NCI-H2171 (cell line): ENCODE measurements at regions not wholly inside any gene's neighbourhood (a gene's known extent, or its start where the extent isn't known, plus 50 kb on each side); places are given as distances from the start of the nearest gene placed in this dataset.

Experiments used
- DNase-seq: peaks from one replicate; lab custom pipeline; 2025; lab: John Stamatoyannopoulos, UW

GRCh38 chr3:177512945-177513814, 315.9 kb upstream of the TBL1XR1 start:
- no peak for DNase-seq

- no peak for DNase-seq
Measured at GRCh38 chr3:177513815-177514610, 316.7 kb upstream of the TBL1XR1 start.

GRCh38 chr3:177514611-177515499, 317.6 kb upstream of the TBL1XR1 start:
- DNase-seq, result no peak

GRCh38 chr3:177515786-177516157, 318.5 kb upstream of the TBL1XR1 start:
- DNase-seq, result no peak

- peak; percentile 25 for DNase-seq
Measured at GRCh38 chr3:177516158-177517011, 319.1 kb upstream of the TBL1XR1 start.

GRCh38 chr3:177517906-177518305, 320.6 kb upstream of the TBL1XR1 start:
- DNase-seq, result no peak

GRCh38 chr3:177519588-177519987, 322.3 kb upstream of the TBL1XR1 start:
- DNase-seq, result no peak

- DNase-seq, result no peak
Measured at GRCh38 chr3:177521305-177521704, 324.0 kb upstream of the TBL1XR1 start.

GRCh38 chr3:177522051-177522450, 324.8 kb upstream of the TBL1XR1 start:
- DNase-seq, result no peak

- no peak for DNase-seq
Measured at GRCh38 chr3:177523067-177523675, 325.9 kb upstream of the TBL1XR1 start.

- DNase-seq, result no peak
Measured at GRCh38 chr3:177523872-177524438, 326.7 kb upstream of the TBL1XR1 start.

- DNase-seq, result no peak
Measured at GRCh38 chr3:177524742-177525141, 327.5 kb upstream of the TBL1XR1 start.

GRCh38 chr3:177525414-177525813, 328.1 kb upstream of the TBL1XR1 start:
- DNase-seq, result no peak

- no peak for DNase-seq
Measured at GRCh38 chr3:177525987-177526712, 328.9 kb upstream of the TBL1XR1 start.

- no peak for DNase-seq
Measured at GRCh38 chr3:177527182-177527581, 329.9 kb upstream of the TBL1XR1 start.

GRCh38 chr3:177528306-177529070, 331.2 kb upstream of the TBL1XR1 start:
- DNase-seq, result no peak

- no peak for DNase-seq
Measured at GRCh38 chr3:177529071-177529550, 331.8 kb upstream of the TBL1XR1 start.

- DNase-seq, result no peak
Measured at GRCh38 chr3:177529716-177530335, 332.5 kb upstream of the TBL1XR1 start.
